A673 (cell line): ENCODE measurements at regions not wholly inside any gene's neighbourhood (a gene's known extent, or its start where the extent isn't known, plus 50 kb on each side); places are given as distances from the start of the nearest gene placed in this dataset.

Experiments used
- CTCF ChIP-seq: fragments of 300-800, 200-600 bp; sonication (generic); conservative IDR thresholded peaks from 2 replicates; pipeline ENCODE4 v1.5.1; 2017; ENCODE audit warnings: low read depth, mild to moderate bottlenecking, antibody characterized with exemption, low read length, moderate library complexity, mixed read lengths
- EZH2 ChIP-seq: fragments of 200-600 bp; sonication (generic); IDR thresholded peaks from 2 replicates; pipeline ENCODE4 v1.6.1; 2017; ENCODE audit warnings: borderline replicate concordance, low read depth, mild to moderate bottlenecking, mixed read lengths, antibody characterized with exemption, low read length; ENCODE audit not compliant: poor library complexity, severe bottlenecking

- TF ChIP-seq CTCF (no peak), EZH2 (no peak)
Measured at GRCh38 chr12:33752854-33753253, 269.4 kb upstream of the ALG10 start.
